ENCODE measurements at regions not wholly inside any gene's neighbourhood (a gene's known extent, or its start where the extent isn't known, plus 50 kb on each side); places are given as distances from the start of the nearest gene placed in this dataset.

DNA sequence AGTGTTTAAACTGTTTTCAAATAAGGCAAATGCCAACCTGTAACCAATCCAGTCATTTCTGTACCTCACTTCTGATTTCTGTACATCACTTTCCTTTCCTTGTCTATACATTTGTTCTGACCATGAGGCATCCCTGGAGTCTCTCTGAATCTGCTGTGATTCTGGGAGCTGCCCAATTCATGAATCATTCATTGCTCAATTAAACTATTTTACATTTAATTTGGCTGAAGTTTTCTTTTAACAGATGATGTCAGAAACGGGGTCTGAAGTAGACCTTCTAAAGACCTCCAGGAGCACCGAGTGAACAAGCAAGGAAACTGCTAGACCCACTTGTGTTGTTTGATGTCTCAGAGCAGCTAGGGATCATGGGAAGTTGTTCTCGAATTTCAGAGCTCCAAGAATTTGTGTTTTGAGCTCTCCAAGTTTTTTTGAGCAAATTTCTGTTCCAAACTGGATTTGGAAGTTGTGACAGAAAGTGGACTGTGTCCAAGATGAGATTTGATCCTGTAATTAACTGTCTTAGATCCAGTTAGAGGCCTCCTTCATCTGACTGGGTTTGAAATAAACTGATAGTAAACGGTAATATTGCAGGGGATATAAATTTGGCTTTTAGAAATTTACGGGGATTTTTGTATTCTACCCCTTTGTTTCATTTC is 490.8 kb upstream of the ST8SIA4 start (continued):
- TF ChIP-seq NKX3-1 (CRISPR knock-in tag; IDR thresholded peaks at IDR 0.05) (no peak), ZHX2 (IDR thresholded peaks at IDR 0.05; ENCODE audit: low read depth) (no peak), ZHX2 (CRISPR knock-in tag; IDR thresholded peaks at IDR 0.05; ENCODE audit: borderline replicate concordance) (no peak), REPIN1 (CRISPR knock-in tag; IDR thresholded peaks at IDR 0.05; ENCODE audit: borderline replicate concordance, low read depth) (no peak), ZNF253 (CRISPR knock-in tag; IDR thresholded peaks at IDR 0.05; ENCODE audit: borderline replicate concordance) (no peak)
